SK-N-SH treated with all-trans-retinoic acid at 6 μM for 48 hours (cell line): ENCODE measurements at regions not wholly inside any gene's neighbourhood (a gene's known extent, or its start where the extent isn't known, plus 50 kb on each side); places are given as distances from the start of the nearest gene placed in this dataset.

ENCODE experiments used
- ATAC-seq: fragments of 200-7000 bp; cut with Tn5 transposase; 3 replicates; pipeline ENCODE4 v1.9.1; 2020; ENCODE audit warnings: mild to moderate bottlenecking, moderate library complexity
- BACH2 ChIP-seq: fragments of 250-450 bp; sonication (Bioruptor Pico); IDR thresholded peaks from 2 replicates; pipeline ENCODE4 v1.9.0; 2021; ENCODE audit warnings: mild to moderate bottlenecking, borderline replicate concordance
- CSDC2 ChIP-seq: fragments of 250-450 bp; sonication (Bioruptor Pico); IDR thresholded peaks from 2 replicates; pipeline ENCODE4 v1.5.0; 2020; ENCODE audit warnings: mild to moderate bottlenecking, moderate library complexity
- ESRRG ChIP-seq: fragments of 250-450 bp; sonication (Bioruptor Pico); IDR thresholded peaks from 2 replicates; pipeline ENCODE4 v1.6.1; 2021; ENCODE audit warnings: mild to moderate bottlenecking
- GLIS3 ChIP-seq: fragments of 250-450 bp; sonication (Bioruptor Pico); IDR thresholded peaks from 2 replicates; pipeline ENCODE4 v1.5.0; 2020; ENCODE audit warnings: mild to moderate bottlenecking, moderate library complexity
- ISL1 ChIP-seq: fragments of 250-450 bp; sonication (Bioruptor Pico); IDR thresholded peaks from 2 replicates; pipeline ENCODE4 v2.1.2; 2022; ENCODE audit warnings: mild to moderate bottlenecking, moderate library complexity
- OSR1 ChIP-seq: fragments of 250-450 bp; sonication (Bioruptor Pico); IDR thresholded peaks from 2 replicates; pipeline ENCODE4 v1.8.0; 2022; ENCODE audit warnings: moderate library complexity, mild to moderate bottlenecking, inconsistent platforms
- PPARA ChIP-seq: fragments of 250-450 bp; sonication (Bioruptor Pico); IDR thresholded peaks from 2 replicates; pipeline ENCODE4 v1.5.0; 2020; ENCODE audit warnings: mild to moderate bottlenecking, borderline replicate concordance
- RARB ChIP-seq: fragments of 250-450 bp; sonication (Bioruptor Pico); IDR thresholded peaks from 2 replicates; pipeline ENCODE4 v1.8.0; 2021; ENCODE audit warnings: mild to moderate bottlenecking, moderate library complexity
- TCF4 ChIP-seq: fragments of 250-450 bp; sonication (Bioruptor Pico); IDR thresholded peaks from 2 replicates; pipeline ENCODE4 v1.8.0; 2021; ENCODE audit warnings: mild to moderate bottlenecking, moderate library complexity, borderline replicate concordance
- TOX ChIP-seq: fragments of 250-450 bp; sonication (Bioruptor Pico); IDR thresholded peaks from 2 replicates; pipeline ENCODE4 v1.8.0; 2021; ENCODE audit warnings: mild to moderate bottlenecking, moderate library complexity, borderline replicate concordance
- ZFP3 ChIP-seq: fragments of 250-450 bp; sonication (Bioruptor Pico); IDR thresholded peaks from 2 replicates; pipeline ENCODE4 v1.5.0; 2020; ENCODE audit warnings: mild to moderate bottlenecking, moderate library complexity
- ZFP30 ChIP-seq: fragments of 450-650 bp; formaldehyde crosslinking; IDR thresholded peaks from 2 replicates; pipeline ENCODE4 v1.5.0; 2022; ENCODE audit warnings: mild to moderate bottlenecking, moderate library complexity
- ZNF565 ChIP-seq: fragments of 450-650 bp; formaldehyde crosslinking; conservative IDR thresholded peaks from 2 replicates; pipeline ENCODE4 v1.5.0; 2020; ENCODE audit warnings: low read depth, mild to moderate bottlenecking, moderate library complexity
- ZNF70 ChIP-seq: fragments of 450-650 bp; formaldehyde crosslinking; IDR thresholded peaks from 2 replicates; pipeline ENCODE4 v1.5.0; 2020; ENCODE audit warnings: mild to moderate bottlenecking, moderate library complexity
- TF ChIP-seq, protein P1 (sequence below): fragments of 250-450 bp; sonication (Bioruptor Pico); IDR thresholded peaks from 2 replicates; pipeline ENCODE4 v1.8.0; 2021; ENCODE audit warnings: low read depth, mild to moderate bottlenecking, moderate library complexity, borderline replicate concordance
- TF ChIP-seq, protein P2 (sequence below): fragments of 250-450 bp; sonication (Bioruptor Pico); IDR thresholded peaks from 2 replicates; pipeline ENCODE4 v1.8.0; 2020; ENCODE audit warnings: mild to moderate bottlenecking, moderate library complexity, borderline replicate concordance
- TF ChIP-seq, protein P3 (sequence below): fragments of 250-450 bp; sonication (Bioruptor Pico); IDR thresholded peaks from 2 replicates; pipeline ENCODE4 v1.5.0; 2020; ENCODE audit warnings: mild to moderate bottlenecking, moderate library complexity
- TF ChIP-seq, protein P4 (sequence below): fragments of 250-450 bp; sonication (Bioruptor Pico); IDR thresholded peaks from 2 replicates; pipeline ENCODE4 v1.5.1; 2021; ENCODE audit warnings: mild to moderate bottlenecking, moderate library complexity
- TF ChIP-seq, protein P5 (sequence below): fragments of 250-450 bp; sonication (Bioruptor Pico); IDR thresholded peaks from 2 replicates; pipeline ENCODE4 v1.5.1; 2020; ENCODE audit warnings: low read depth, mild to moderate bottlenecking, moderate library complexity

DNA sequence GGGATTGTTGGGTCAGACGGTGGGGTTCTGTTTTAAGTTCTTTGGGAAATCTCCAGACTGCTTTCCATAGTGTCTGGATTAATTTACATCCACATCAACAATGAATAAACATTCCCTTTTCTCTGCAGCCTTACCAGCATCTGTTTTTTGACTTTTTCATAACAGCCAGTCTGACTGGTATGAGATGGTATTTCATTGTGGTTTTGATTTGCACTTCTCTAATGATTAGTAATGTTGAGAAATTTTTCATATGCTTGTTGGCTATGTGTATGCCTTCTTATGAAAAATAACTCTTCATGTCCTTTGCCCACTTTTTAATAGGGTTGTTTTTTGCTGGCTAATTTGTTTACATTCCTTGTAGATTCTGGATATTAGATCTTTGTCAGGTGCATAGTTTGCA, 140.8 kb upstream of the CNTN1 start:
- ATAC-seq, result no peak
- TF ChIP-seq, protein P1, sequence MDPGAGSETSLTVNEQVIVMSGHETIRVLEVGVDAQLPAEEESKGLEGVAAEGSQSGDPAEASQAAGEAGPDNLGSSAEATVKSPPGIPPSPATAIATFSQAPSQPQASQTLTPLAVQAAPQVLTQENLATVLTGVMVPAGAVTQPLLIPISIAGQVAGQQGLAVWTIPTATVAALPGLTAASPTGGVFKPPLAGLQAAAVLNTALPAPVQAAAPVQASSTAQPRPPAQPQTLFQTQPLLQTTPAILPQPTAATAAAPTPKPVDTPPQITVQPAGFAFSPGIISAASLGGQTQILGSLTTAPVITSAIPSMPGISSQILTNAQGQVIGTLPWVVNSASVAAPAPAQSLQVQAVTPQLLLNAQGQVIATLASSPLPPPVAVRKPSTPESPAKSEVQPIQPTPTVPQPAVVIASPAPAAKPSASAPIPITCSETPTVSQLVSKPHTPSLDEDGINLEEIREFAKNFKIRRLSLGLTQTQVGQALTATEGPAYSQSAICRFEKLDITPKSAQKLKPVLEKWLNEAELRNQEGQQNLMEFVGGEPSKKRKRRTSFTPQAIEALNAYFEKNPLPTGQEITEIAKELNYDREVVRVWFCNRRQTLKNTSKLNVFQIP (CRISPR knock-in tag), result no peak
- no peak for TF ChIP-seq ZFP30
- no peak for TF ChIP-seq RARB (CRISPR knock-in tag)
- TF ChIP-seq ZNF565 (CRISPR knock-in tag), result no peak
- no peak for TF ChIP-seq TOX (CRISPR knock-in tag)

DNA sequence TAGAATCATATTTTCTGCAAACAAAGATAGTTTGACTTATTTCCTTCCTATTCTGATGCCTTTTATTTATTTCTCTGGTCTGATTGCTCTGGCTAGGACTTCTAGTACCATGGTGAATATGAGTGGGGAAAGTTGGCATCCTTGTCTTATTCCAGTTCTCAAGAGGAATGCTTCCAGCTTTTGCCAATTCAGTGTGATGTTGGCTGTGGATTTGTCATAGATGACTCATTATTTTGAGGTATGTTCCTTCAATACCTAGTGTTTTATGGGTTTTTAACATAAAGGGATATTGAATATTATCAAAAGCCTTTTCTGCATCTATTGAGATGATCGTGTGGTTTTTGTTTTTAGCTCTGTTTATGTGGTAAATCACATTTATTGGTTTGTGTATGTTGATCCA, 139.4 kb upstream of the CNTN1 start:
- ATAC-seq, result no peak

DNA sequence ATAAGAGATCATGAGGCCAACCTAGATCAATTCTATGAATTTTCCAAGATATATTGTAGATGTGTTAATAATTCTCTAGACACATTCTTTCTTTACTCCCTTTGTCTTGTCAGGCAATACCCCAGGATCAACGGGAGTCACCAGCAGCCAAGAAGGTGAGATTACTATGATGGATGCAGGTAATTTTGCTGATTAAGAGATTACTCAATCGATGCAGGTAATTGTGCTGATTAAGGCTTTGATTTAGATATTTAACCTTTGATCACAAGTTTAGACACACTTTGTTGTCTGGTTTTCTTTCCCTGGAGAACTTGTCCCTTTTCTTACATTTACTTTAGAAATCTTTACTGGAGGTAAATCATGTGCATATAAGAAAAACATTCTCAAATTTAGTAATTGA, 134.3 kb upstream of the CNTN1 start:
- ATAC-seq, result no peak
- TF ChIP-seq ISL1, result no peak
- no peak for TF ChIP-seq ESRRG (CRISPR knock-in tag)
- TF ChIP-seq ZNF565 (CRISPR knock-in tag), result no peak
- no peak for TF ChIP-seq OSR1 (CRISPR knock-in tag)
- no peak for TF ChIP-seq ZFP3
- no peak for TF ChIP-seq RARB (CRISPR knock-in tag)
- no peak for TF ChIP-seq GLIS3 (CRISPR knock-in tag)
- no peak for TF ChIP-seq ZFP30
- TF ChIP-seq, protein P2, sequence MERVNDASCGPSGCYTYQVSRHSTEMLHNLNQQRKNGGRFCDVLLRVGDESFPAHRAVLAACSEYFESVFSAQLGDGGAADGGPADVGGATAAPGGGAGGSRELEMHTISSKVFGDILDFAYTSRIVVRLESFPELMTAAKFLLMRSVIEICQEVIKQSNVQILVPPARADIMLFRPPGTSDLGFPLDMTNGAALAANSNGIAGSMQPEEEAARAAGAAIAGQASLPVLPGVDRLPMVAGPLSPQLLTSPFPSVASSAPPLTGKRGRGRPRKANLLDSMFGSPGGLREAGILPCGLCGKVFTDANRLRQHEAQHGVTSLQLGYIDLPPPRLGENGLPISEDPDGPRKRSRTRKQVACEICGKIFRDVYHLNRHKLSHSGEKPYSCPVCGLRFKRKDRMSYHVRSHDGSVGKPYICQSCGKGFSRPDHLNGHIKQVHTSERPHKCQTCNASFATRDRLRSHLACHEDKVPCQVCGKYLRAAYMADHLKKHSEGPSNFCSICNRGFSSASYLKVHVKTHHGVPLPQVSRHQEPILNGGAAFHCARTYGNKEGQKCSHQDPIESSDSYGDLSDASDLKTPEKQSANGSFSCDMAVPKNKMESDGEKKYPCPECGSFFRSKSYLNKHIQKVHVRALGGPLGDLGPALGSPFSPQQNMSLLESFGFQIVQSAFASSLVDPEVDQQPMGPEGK, result no peak
- TF ChIP-seq BACH2 (CRISPR knock-in tag), result no peak

More for the DNA sequence above, 139.4 kb upstream of the CNTN1 start:
- TF ChIP-seq ZNF70 (CRISPR knock-in tag) (no peak), PPARA (no peak), CSDC2 (CRISPR knock-in tag) (no peak), ZNF565 (CRISPR knock-in tag) (no peak), TCF4 (CRISPR knock-in tag) (no peak), BACH2 (CRISPR knock-in tag) (no peak), RARB (CRISPR knock-in tag) (no peak)
- TF ChIP-seq, protein P3, sequence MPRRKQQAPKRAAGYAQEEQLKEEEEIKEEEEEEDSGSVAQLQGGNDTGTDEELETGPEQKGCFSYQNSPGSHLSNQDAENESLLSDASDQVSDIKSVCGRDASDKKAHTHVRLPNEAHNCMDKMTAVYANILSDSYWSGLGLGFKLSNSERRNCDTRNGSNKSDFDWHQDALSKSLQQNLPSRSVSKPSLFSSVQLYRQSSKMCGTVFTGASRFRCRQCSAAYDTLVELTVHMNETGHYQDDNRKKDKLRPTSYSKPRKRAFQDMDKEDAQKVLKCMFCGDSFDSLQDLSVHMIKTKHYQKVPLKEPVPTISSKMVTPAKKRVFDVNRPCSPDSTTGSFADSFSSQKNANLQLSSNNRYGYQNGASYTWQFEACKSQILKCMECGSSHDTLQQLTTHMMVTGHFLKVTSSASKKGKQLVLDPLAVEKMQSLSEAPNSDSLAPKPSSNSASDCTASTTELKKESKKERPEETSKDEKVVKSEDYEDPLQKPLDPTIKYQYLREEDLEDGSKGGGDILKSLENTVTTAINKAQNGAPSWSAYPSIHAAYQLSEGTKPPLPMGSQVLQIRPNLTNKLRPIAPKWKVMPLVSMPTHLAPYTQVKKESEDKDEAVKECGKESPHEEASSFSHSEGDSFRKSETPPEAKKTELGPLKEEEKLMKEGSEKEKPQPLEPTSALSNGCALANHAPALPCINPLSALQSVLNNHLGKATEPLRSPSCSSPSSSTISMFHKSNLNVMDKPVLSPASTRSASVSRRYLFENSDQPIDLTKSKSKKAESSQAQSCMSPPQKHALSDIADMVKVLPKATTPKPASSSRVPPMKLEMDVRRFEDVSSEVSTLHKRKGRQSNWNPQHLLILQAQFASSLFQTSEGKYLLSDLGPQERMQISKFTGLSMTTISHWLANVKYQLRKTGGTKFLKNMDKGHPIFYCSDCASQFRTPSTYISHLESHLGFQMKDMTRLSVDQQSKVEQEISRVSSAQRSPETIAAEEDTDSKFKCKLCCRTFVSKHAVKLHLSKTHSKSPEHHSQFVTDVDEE (CRISPR knock-in tag), result no peak
- TF ChIP-seq, protein P4, sequence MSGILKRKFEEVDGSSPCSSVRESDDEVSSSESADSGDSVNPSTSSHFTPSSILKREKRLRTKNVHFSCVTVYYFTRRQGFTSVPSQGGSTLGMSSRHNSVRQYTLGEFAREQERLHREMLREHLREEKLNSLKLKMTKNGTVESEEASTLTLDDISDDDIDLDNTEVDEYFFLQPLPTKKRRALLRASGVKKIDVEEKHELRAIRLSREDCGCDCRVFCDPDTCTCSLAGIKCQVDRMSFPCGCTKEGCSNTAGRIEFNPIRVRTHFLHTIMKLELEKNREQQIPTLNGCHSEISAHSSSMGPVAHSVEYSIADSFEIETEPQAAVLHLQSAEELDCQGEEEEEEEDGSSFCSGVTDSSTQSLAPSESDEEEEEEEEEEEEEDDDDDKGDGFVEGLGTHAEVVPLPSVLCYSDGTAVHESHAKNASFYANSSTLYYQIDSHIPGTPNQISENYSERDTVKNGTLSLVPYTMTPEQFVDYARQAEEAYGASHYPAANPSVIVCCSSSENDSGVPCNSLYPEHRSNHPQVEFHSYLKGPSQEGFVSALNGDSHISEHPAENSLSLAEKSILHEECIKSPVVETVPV (CRISPR knock-in tag), result no peak
- TF ChIP-seq, protein P2, result no peak
- TF ChIP-seq, protein P5, sequence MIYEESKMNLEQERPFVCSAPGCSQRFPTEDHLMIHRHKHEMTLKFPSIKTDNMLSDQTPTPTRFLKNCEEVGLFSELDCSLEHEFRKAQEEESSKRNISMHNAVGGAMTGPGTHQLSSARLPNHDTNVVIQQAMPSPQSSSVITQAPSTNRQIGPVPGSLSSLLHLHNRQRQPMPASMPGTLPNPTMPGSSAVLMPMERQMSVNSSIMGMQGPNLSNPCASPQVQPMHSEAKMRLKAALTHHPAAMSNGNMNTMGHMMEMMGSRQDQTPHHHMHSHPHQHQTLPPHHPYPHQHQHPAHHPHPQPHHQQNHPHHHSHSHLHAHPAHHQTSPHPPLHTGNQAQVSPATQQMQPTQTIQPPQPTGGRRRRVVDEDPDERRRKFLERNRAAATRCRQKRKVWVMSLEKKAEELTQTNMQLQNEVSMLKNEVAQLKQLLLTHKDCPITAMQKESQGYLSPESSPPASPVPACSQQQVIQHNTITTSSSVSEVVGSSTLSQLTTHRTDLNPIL (CRISPR knock-in tag), result no peak
- TF ChIP-seq, all 23 proteins: peak for 0
